Activated naive CD4-positive, alpha-beta T cell treated with anti-CD3 and anti-CD28 coated beads, Interleukin-2, amount 50 U/mL, for 72 hours (primary cell): ENCODE measurements at regions not wholly inside any gene's neighbourhood (a gene's known extent, or its start where the extent isn't known, plus 50 kb on each side); places are given as distances from the start of the nearest gene placed in this dataset.
"Not testable (repeated sequence)": the region's sequence is repeated elsewhere in the genome, so short reads cannot be mapped to it uniquely, and the experiment has no call there.

Experiments used
- ATAC-seq, 2 donors: fragments of 150-1000 bp; cut with Tn5 transposase; 2 replicates each; pipeline ENCODE4 v1.10.0; 2021; ENCODE audit warnings: mild to moderate bottlenecking in 2 of 2, moderate library complexity in 2 of 2
- DNase-seq, 2 donors: peaks; one replicate each; pipeline ENCODE4 v3.0.0; 2021 to 2022; ENCODE audit warnings: low spot score in 2 of 2
- H3K27ac Mint-ChIP-seq, 2 donors: one replicate each; pipeline ENCODE4 v1.8.0; 2022; ENCODE audit warnings: mild to moderate bottlenecking in 2 of 2, mixed read lengths in 2 of 2
- H3K36me3 Mint-ChIP-seq, 2 donors: one replicate each; pipeline ENCODE4 v1.8.0; 2022; ENCODE audit warnings: mixed read lengths in 2 of 2
- H3K9me3 Mint-ChIP-seq, 2 donors: one replicate each; pipeline ENCODE4 v1.8.0; 2022; ENCODE audit warnings: mixed read lengths in 2 of 2

GRCh38 chr21:14753466-14754258 lies 207.5 kb upstream of the SAMSN1 start:
- Mint-ChIP-seq H3K27ac (no peak overlapping the region), H3K36me3 (peaks cover 0 to 4% of the 10 kb centered on the region in 2 donors), H3K9me3 (peaks cover 3 to 6% of the 10 kb centered on the region in 2 donors)
- ATAC-seq: peak in 1 of 2 donors; percentile 62
- no peak for DNase-seq

DNA sequence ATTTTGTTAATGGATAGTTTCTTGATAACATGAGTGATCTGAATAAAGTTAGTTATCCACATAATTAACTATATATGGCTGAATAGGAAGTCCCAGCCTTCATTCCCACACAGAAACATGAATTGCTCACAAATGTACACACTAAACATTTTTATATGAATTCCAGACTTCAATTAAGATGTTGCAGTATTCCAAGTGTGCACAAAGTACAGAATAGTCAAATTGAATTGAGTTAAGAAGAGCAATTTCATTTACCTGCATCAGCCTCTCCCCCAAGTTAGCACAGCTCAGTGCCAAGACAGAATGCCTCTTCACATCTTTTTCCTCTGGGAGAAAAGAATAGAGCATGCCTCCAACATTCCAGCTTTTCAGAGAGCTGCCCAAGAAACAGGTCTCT lies 207.0 kb upstream of the SAMSN1 start:
- ATAC-seq (no peak), DNase-seq (no peak)
- peaks cover 3 to 6% of the 10 kb centered on the region in 2 donors for H3K9me3 Mint-ChIP-seq
- H3K36me3 Mint-ChIP-seq: peaks cover 0 to 4% of the 10 kb centered on the region in 2 donors
- no peak overlapping the region for H3K27ac Mint-ChIP-seq

DNA sequence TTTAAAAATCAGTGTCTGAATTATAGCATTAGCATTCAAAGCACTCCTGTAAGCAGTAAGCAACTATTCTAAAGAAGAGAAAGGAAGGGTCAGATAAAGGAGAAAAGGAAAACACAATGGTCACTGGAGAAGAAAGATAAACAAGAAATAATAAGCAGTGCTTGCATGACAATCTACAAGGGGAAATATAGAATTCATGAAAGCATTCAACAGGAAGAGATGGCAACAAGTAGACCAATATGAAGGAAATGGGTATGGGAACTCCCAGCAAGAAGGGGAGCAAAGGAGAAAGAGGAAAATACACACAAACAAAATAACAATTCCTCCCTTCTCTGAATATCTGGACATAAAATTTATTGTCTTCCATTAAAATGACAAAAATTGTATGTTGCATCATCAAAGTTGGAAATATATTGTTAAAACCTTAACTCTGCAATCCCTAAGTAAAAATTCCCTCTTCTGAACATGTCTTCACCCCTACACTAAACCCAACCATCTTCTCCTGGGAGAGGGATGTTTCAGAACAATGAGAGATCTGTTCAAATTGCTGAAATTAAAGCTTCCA lies 206.3 kb upstream of the SAMSN1 start:
- no peak for ATAC-seq
- no peak overlapping the region for H3K27ac Mint-ChIP-seq
- DNase-seq: no peak
- peaks cover 0 to 4% of the 10 kb centered on the region in 2 donors for H3K36me3 Mint-ChIP-seq
- H3K9me3 Mint-ChIP-seq: peaks cover 3 to 6% of the 10 kb centered on the region in 2 donors

DNA sequence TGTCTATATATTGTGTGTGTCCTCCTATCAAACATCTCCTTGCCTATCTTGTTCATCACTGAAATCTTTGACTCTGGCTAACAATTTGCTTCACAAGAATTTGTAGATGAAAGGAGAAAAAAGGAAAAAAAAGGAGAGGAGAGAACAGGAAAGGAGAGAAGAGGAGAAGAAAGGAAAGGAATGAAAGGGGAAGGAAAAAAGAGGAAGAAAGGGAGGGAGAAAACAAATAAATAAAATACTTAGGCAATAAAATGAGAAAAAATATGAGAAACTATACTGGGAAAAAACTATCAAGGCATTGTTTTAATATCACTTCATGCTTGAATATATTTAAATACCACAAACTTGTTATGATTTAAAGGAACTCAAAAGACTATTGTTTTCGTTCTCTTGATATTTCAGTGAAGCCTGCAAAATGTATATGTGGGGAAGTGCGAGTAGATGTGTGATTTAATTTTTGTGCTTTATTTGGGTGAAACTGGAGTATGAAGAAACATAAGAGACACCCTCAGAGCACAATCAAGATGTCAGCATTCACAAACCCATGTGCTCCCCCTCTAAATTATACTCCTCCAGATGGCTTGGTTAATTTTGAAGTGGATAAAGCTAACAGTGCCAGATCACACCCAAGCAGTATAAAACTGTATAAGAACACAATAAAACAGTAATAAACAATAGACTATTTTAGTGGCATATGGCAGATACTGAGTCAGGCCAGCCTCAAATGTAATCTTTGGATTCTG lies 205.7 kb upstream of the SAMSN1 start:
- DNase-seq: no peak
- no peak for ATAC-seq
- Mint-ChIP-seq H3K36me3 (peaks cover 0 to 4% of the 10 kb centered on the region in 2 donors), H3K9me3 (peaks cover 3 to 6% of the 10 kb centered on the region in 2 donors), H3K27ac (no peak overlapping the region)

- DNase-seq: no peak
- Mint-ChIP-seq H3K9me3 (peaks cover 3 to 11% of the 10 kb centered on the region in 2 donors), H3K27ac (no peak overlapping the region), H3K36me3 (peaks cover 4 to 6% of the 10 kb centered on the region in 2 donors)
- ATAC-seq: no peak
These were observed 204.9 kb upstream of the SAMSN1 start for GRCh38 chr21:14751011-14751410.

DNA sequence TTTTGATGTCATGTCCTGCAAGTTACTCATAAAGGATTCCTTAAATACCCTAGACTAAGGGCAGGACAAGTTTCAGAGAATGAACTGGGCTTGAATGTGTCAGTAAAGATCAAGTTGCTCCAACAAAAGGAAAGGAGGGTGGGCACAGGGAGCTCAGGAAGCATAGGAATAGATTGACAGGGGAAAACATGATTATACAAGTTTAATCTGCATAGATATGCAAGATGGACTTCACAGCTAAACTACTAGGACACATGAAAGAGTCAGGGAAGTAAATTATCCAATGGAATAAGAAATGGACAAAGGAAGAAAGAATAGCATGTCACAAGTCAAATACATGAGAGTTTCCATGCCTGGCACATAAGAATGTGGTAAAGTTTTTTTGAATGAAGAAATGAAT lies 203.9 kb upstream of the SAMSN1 start:
- no peak for ATAC-seq
- DNase-seq: no peak
- Mint-ChIP-seq H3K36me3 (peaks cover 4 to 9% of the 10 kb centered on the region in 2 donors), H3K9me3 (peaks cover 3 to 14% of the 10 kb centered on the region in 2 donors), H3K27ac (no peak overlapping the region)

DNA sequence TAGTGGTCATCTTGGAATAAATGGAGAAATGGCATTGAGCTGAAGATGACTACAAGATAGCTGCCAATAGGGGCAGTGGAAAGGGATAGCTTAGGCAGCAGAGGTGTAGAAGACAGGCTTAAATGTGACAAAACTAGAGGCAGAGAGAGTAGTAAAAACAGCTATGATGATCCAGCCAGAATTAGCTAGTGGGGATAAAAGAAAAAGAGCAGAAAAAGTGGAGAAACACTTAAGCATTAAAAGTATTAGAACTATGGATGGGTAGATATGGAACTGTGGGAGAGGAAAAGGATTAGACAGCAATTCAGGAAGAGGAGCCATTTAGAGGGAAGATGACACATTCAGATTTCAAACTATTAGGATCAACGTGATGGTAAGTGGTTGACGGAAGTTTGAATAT lies 202.5 kb upstream of the SAMSN1 start:
- no peak for DNase-seq
- no peak overlapping the region for H3K27ac Mint-ChIP-seq
- peaks cover 2 to 17% of the 10 kb centered on the region in 2 donors for H3K9me3 Mint-ChIP-seq
- H3K36me3 Mint-ChIP-seq: peaks cover 0 to 22% of the 10 kb centered on the region in 2 donors
- ATAC-seq: no peak

GRCh38 chr21:14744368-14744767 lies 198.3 kb upstream of the SAMSN1 start:
- Mint-ChIP-seq H3K27ac (no peak overlapping the region), H3K9me3 (peaks cover 4 to 19% of the 10 kb centered on the region in 2 donors), H3K36me3 (peaks cover 0 to 27% of the 10 kb centered on the region in 2 donors)
- no peak for ATAC-seq
- DNase-seq: no peak

DNA sequence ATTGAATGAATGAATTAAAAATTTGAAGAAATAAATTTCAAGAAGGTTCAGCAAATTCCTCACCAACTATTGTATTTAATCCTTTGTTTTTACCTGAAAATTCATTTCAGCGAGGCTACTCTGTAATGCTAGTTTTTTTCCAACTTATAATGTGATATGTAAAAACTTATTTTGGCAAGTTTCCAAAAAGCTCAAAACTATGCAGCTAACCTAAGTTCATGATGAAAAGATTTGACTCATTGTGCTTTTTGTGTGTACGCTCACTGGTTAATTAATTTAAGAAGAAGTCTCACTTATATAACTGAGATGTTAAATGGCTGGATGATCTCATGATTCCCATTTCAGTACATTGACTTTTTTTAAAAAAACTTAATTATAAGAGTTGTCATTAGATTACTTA lies 196.0 kb upstream of the SAMSN1 start:
- H3K9me3 Mint-ChIP-seq: peaks cover 4 to 19% of the 10 kb centered on the region in 2 donors
- ATAC-seq (no peak), DNase-seq (no peak)
- H3K36me3 Mint-ChIP-seq: peaks cover 0 to 31% of the 10 kb centered on the region in 2 donors
- H3K27ac Mint-ChIP-seq: no peak overlapping the region

DNA sequence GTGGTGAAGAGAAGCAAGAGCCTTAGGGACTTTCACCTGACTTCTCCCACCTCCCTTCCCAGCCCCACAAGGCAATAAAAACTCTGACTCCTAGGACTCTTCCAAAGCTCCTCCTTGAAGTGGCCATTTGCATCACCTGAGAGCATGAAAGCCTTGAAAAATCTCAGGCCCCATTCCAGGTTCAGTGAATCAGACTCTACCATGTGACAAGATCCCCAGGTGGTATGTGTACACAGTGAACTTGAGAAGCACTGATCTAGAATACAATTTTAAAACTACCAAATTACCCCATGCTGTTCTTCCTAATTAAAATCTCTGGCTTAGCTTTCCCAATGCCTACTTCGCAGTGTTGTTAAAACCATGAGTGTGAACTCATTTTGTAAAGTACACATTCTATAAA lies 195.1 kb upstream of the SAMSN1 start:
- no peak overlapping the region for H3K27ac Mint-ChIP-seq
- DNase-seq (no peak), ATAC-seq (no peak)
- peaks cover 4 to 17% of the 10 kb centered on the region in 2 donors for H3K9me3 Mint-ChIP-seq
- H3K36me3 Mint-ChIP-seq: peaks cover 0 to 28% of the 10 kb centered on the region in 2 donors

- peaks cover 0 to 22% of the 10 kb centered on the region in 2 donors for H3K36me3 Mint-ChIP-seq
- DNase-seq (no peak), ATAC-seq (no peak)
- no peak overlapping the region for H3K27ac Mint-ChIP-seq
- peaks cover 4 to 12% of the 10 kb centered on the region in 2 donors for H3K9me3 Mint-ChIP-seq
These were observed 194.6 kb upstream of the SAMSN1 start for GRCh38 chr21:14740692-14741091.

GRCh38 chr21:14740116-14740515 lies 194.0 kb upstream of the SAMSN1 start:
- DNase-seq (no peak), ATAC-seq (no peak)
- H3K9me3 Mint-ChIP-seq: peaks cover 4 to 12% of the 10 kb centered on the region in 2 donors
- no peak overlapping the region for H3K27ac Mint-ChIP-seq
- H3K36me3 Mint-ChIP-seq: peaks cover 0 to 22% of the 10 kb centered on the region in 2 donors

GRCh38 chr21:14739590-14739989 lies 193.5 kb upstream of the SAMSN1 start:
- no peak overlapping the region for H3K27ac Mint-ChIP-seq
- ATAC-seq: no peak

DNA sequence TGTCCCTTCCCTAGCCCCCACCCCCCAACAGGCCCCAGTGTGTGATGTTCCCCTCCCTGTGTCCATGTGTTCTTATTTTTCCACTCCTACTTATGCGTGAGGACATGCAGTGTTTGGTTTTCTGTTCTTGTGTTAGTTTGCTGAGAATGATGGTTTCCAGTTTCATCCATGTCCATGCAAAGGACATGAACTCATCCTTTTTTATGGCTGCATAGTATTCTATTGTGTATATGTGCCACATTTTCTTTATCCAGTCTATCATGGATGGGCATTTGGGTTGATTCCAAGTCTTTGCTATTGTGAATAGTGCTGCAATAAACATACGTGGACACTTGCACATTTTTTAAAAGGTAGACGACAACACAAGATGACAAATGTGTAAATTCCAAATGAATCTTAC lies 192.5 kb upstream of the SAMSN1 start:
- not testable (repeated sequence) for ATAC-seq, H3K27ac Mint-ChIP-seq, DNase-seq, H3K9me3 Mint-ChIP-seq
- peaks cover 0 to 18% of the 10 kb centered on the region in 2 donors for H3K36me3 Mint-ChIP-seq

More at GRCh38 chr21:14739590-14739989, 193.5 kb upstream of the SAMSN1 start:
- no peak for DNase-seq
- peaks cover 4 to 9% of the 10 kb centered on the region in 2 donors for H3K9me3 Mint-ChIP-seq
- H3K36me3 Mint-ChIP-seq: peaks cover 0 to 24% of the 10 kb centered on the region in 2 donors

DNA sequence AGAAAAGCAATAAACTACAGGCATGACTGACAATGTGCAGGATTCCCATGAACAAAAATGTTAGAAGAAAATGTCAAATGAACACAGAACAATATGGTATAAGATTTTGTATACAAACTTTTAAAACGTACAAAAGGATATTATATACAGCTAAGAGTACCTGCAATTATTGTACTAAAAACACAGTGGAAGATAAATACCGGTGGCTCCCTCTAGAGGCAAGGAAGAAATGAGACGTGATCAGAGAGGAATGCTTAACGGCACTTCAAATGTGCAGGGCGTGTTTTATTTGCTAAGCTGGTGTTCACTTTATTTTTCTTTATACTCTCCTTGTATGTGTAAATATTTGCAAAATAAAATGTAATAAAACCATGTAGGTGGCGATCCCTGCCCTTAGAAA lies 191.8 kb upstream of the SAMSN1 start:
- DNase-seq (peak in 1 of 2 donors; percentile 54), ATAC-seq (peak; percentile 52 to 73)
- peaks cover 0 to 16% of the 10 kb centered on the region in 2 donors for H3K36me3 Mint-ChIP-seq
- H3K9me3 Mint-ChIP-seq: no peaks in the 10 kb centered on the region
- H3K27ac Mint-ChIP-seq: no peak overlapping the region

DNA sequence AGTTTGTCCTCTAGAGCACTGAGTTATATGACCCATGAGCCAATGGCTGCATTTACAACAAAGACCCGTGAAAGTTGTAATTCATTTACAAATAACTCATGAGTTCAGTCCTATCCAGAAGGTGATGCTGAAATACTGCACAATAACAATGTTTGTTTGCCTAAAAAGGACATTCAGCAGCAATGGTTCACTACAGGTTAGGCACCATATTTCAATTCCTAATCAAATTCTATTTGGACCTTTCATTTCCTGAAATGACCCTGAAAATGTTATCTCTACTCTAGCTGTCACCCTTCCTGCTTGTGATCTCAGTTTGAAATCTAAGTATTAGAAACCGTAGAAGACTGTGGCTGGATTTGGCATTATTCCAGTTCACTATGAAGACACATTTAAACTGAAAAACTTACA lies 191.2 kb upstream of the SAMSN1 start:
- no peak for ATAC-seq

GRCh38 chr21:14736672-14737071 lies 190.6 kb upstream of the SAMSN1 start:
- peak overlapping the region; percentile 23 to 91 for H3K27ac Mint-ChIP-seq
- DNase-seq (no peak), ATAC-seq (peak in 1 of 2 donors; percentile 47)
- peaks cover 0 to 16% of the 10 kb centered on the region in 2 donors for H3K36me3 Mint-ChIP-seq
- H3K9me3 Mint-ChIP-seq: no peaks in the 10 kb centered on the region

More for the DNA sequence above, 191.2 kb upstream of the SAMSN1 start:
- Mint-ChIP-seq H3K36me3 (peaks cover 0 to 16% of the 10 kb centered on the region in 2 donors), H3K9me3 (no peaks in the 10 kb centered on the region), H3K27ac (peak overlapping the region in 1 of 2 donors; percentile 91)
- DNase-seq: no peak
